ENCODE measurements at regions not wholly inside any gene's neighbourhood (a gene's known extent, or its start where the extent isn't known, plus 50 kb on each side); places are given as distances from the start of the nearest gene placed in this dataset.
"Not testable (repeated sequence)": the region's sequence is repeated elsewhere in the genome, so short reads cannot be mapped to it uniquely, and the experiment has no call there.

- H3K4me1 ChIP-seq (ENCODE audit: control insufficient read depth, insufficient read depth, low read length); DNase-seq; H3K4me3 ChIP-seq (ENCODE audit: low read length); H3K4me1 Mint-ChIP-seq; H3K36me3 ChIP-seq (ENCODE audit: control insufficient read depth, insufficient read depth, low read length); H3K27me3 Mint-ChIP-seq (ENCODE audit: insufficient read depth); H3K9me3 Mint-ChIP-seq; H3K27ac Mint-ChIP-seq; H3K4me3 Mint-ChIP-seq; H3K27me3 ChIP-seq (ENCODE audit: control insufficient read depth, insufficient read depth, low read length, poor library complexity, severe bottlenecking); H3K9me3 ChIP-seq (ENCODE audit: control insufficient read depth, low read length); H3K9ac ChIP-seq (ENCODE audit: extremely low read depth, low read length, poor library complexity, severe bottlenecking); H3K27ac ChIP-seq (ENCODE audit: low read depth, low read length); H3K36me3 Mint-ChIP-seq (ENCODE audit: low read depth): not testable (repeated sequence)
- 100% methylated on average over 1 of the region's 8 CpGs; no CpG with 5 or more reads in 1 of the 2 experiments for whole genome bisulfite sequencing, 2 experiments (ENCODE audit: insufficient coverage in 1 of 2, insufficient read length in 1 of 2)
These were observed 142.5 kb upstream of the PTPN20 start for GRCh38 chr10:46768515-46769291.

DNA sequence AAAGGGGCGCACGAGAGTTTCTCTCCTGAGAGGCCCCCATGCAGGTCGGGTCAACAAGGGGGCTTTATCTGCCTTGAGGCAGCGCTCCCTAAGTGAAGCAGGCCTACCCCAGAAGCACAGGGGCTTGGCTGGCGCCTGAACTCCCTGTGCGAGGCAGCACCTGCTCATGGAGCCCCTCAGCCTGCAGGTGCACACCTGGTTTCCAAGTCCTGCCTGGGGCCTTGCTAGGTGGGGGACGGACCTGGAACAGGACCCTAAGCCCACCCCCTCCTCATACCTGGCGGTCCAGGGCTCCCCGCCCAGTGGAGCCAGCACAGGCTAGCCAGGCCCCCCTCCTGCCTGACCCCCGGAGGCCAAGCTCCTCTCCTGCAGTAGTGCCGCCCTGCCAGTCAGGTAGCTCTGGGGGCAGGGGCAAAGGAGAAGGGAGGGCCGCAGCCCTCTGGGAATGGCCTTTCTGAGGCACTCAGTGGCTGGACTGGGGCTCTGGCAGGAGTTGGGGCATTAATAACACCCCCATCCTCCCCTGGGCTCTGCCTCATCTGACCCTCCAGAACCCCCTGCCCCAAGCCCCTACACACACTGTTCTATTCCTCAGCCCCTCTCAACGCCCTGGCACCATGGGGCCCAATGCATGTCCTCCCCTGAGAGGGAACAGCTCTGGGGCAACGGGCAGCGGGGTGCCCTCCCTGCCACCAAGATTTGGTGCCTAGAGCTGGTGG, 137.9 kb upstream of the PTPN20 start:
- WGBS, 2 experiments (ENCODE audit: insufficient coverage in 1 of 2, insufficient read length in 1 of 2) = 95 to 100% methylated on average over 1 to 4 of the region's 15 CpGs
- H3K27me3 Mint-ChIP-seq (ENCODE audit: insufficient read depth); H3K4me1 Mint-ChIP-seq; DNase-seq; H3K9ac ChIP-seq (ENCODE audit: extremely low read depth, low read length, poor library complexity, severe bottlenecking); H3K4me1 ChIP-seq (ENCODE audit: control insufficient read depth, insufficient read depth, low read length); H3K36me3 ChIP-seq (ENCODE audit: control insufficient read depth, insufficient read depth, low read length); H3K4me3 ChIP-seq (ENCODE audit: low read length); H3K9me3 ChIP-seq (ENCODE audit: control insufficient read depth, low read length); H3K4me3 Mint-ChIP-seq; H3K36me3 Mint-ChIP-seq (ENCODE audit: low read depth); H3K27me3 ChIP-seq (ENCODE audit: control insufficient read depth, insufficient read depth, low read length, poor library complexity, severe bottlenecking); H3K27ac Mint-ChIP-seq; H3K27ac ChIP-seq (ENCODE audit: low read depth, low read length); H3K9me3 Mint-ChIP-seq: not testable (repeated sequence)

DNA sequence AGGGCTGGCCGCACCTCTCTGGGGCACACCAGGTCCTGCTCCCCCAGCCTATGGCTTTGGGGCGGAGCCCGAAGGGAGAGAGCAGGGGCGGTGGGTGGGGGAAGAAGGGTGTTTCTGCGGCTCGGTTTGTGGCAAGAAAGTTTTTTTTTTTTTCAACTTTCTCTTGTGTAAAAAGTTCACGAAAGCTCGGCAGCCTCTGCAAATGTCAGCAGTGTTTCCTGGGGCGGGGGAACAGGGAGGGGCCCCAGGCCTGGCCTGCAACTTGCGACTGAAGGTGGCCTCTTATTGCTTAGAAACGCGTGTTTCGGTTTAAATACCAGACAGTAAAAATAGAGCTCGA, 137.4 kb upstream of the PTPN20 start:
- H3K27me3 ChIP-seq (ENCODE audit: control insufficient read depth, insufficient read depth, low read length, poor library complexity, severe bottlenecking); H3K27me3 Mint-ChIP-seq (ENCODE audit: insufficient read depth); H3K9ac ChIP-seq (ENCODE audit: extremely low read depth, low read length, poor library complexity, severe bottlenecking); H3K27ac Mint-ChIP-seq; H3K4me1 Mint-ChIP-seq; H3K9me3 ChIP-seq (ENCODE audit: control insufficient read depth, low read length); H3K36me3 ChIP-seq (ENCODE audit: control insufficient read depth, insufficient read depth, low read length); H3K27ac ChIP-seq (ENCODE audit: low read depth, low read length); H3K36me3 Mint-ChIP-seq (ENCODE audit: low read depth); H3K4me3 Mint-ChIP-seq; H3K4me1 ChIP-seq (ENCODE audit: control insufficient read depth, insufficient read depth, low read length); H3K9me3 Mint-ChIP-seq; H3K4me3 ChIP-seq (ENCODE audit: low read length); DNase-seq: not testable (repeated sequence)
- 92 to 94% methylated on average over 3 to 12 of the region's 14 CpGs for WGBS, 2 experiments (ENCODE audit: insufficient coverage in 1 of 2, insufficient read length in 1 of 2)

DNA sequence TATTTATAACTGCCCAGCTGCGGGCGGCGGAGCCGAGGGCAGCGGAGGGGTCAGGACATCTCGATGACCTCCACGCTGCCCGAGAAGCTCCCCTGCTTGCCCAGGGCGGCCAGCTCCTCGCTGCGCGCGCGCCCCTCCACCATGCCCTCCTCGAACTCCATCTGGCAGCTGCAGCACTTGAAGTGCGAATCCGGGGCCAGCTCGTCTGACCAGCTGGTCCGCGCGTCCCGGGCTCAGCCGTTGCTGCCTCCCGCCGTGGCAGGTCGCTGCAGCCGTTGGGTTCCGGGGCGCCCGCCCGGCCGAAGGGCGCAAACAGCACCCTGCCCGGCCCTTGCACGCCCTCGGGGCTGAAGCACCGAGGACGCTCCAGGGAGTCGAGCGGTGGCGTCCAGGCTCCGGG, 136.9 kb upstream of the PTPN20 start:
- H3K9ac ChIP-seq (ENCODE audit: extremely low read depth, low read length, poor library complexity, severe bottlenecking); H3K4me3 Mint-ChIP-seq; H3K36me3 ChIP-seq (ENCODE audit: control insufficient read depth, insufficient read depth, low read length); H3K36me3 Mint-ChIP-seq (ENCODE audit: low read depth); DNase-seq; H3K27ac ChIP-seq (ENCODE audit: low read depth, low read length); H3K9me3 ChIP-seq (ENCODE audit: control insufficient read depth, low read length); H3K4me3 ChIP-seq (ENCODE audit: low read length); H3K4me1 Mint-ChIP-seq; H3K27me3 ChIP-seq (ENCODE audit: control insufficient read depth, insufficient read depth, low read length, poor library complexity, severe bottlenecking); H3K27me3 Mint-ChIP-seq (ENCODE audit: insufficient read depth); H3K27ac Mint-ChIP-seq; H3K9me3 Mint-ChIP-seq; H3K4me1 ChIP-seq (ENCODE audit: control insufficient read depth, insufficient read depth, low read length): not testable (repeated sequence)
- WGBS, 2 experiments (ENCODE audit: insufficient coverage in 1 of 2, insufficient read length in 1 of 2) = 97% methylated on average over 26 of the region's 42 CpGs; no CpG with 5 or more reads in 1 of the 2 experiments

GRCh38 chr10:46774945-46775667, 136.1 kb upstream of the PTPN20 start:
- H3K4me3 ChIP-seq (ENCODE audit: low read length); H3K4me3 Mint-ChIP-seq; H3K36me3 ChIP-seq (ENCODE audit: control insufficient read depth, insufficient read depth, low read length); H3K27ac Mint-ChIP-seq; H3K27ac ChIP-seq (ENCODE audit: low read depth, low read length); H3K9me3 Mint-ChIP-seq; H3K36me3 Mint-ChIP-seq (ENCODE audit: low read depth); H3K9me3 ChIP-seq (ENCODE audit: control insufficient read depth, low read length); H3K27me3 ChIP-seq (ENCODE audit: control insufficient read depth, insufficient read depth, low read length, poor library complexity, severe bottlenecking); H3K9ac ChIP-seq (ENCODE audit: extremely low read depth, low read length, poor library complexity, severe bottlenecking); DNase-seq; H3K27me3 Mint-ChIP-seq (ENCODE audit: insufficient read depth); H3K4me1 Mint-ChIP-seq; H3K4me1 ChIP-seq (ENCODE audit: control insufficient read depth, insufficient read depth, low read length): not testable (repeated sequence)
- WGBS, 2 experiments (ENCODE audit: insufficient coverage in 1 of 2, insufficient read length in 1 of 2) = 93% methylated on average over 26 of the region's 44 CpGs; no CpG with 5 or more reads in 1 of the 2 experiments

GRCh38 chr10:46775668-46776059, 135.6 kb upstream of the PTPN20 start:
- not testable (repeated sequence) for H3K27ac ChIP-seq (ENCODE audit: low read depth, low read length); H3K36me3 ChIP-seq (ENCODE audit: control insufficient read depth, insufficient read depth, low read length); H3K4me1 ChIP-seq (ENCODE audit: control insufficient read depth, insufficient read depth, low read length); H3K9me3 ChIP-seq (ENCODE audit: control insufficient read depth, low read length); DNase-seq; H3K4me1 Mint-ChIP-seq; H3K36me3 Mint-ChIP-seq (ENCODE audit: low read depth); H3K27me3 Mint-ChIP-seq (ENCODE audit: insufficient read depth); H3K27me3 ChIP-seq (ENCODE audit: control insufficient read depth, insufficient read depth, low read length, poor library complexity, severe bottlenecking); H3K9me3 Mint-ChIP-seq; H3K9ac ChIP-seq (ENCODE audit: extremely low read depth, low read length, poor library complexity, severe bottlenecking); H3K4me3 Mint-ChIP-seq; H3K27ac Mint-ChIP-seq; H3K4me3 ChIP-seq (ENCODE audit: low read length)
- 94 to 100% methylated on average over 4 to 15 of the region's 17 CpGs for WGBS, 2 experiments (ENCODE audit: insufficient coverage in 1 of 2, insufficient read length in 1 of 2)
